NCI-H2196 treated with DMSO at 0.1 percent for 48 hours (cell line): ENCODE measurements at regions not wholly inside any gene's neighbourhood (a gene's known extent, or its start where the extent isn't known, plus 50 kb on each side); places are given as distances from the start of the nearest gene placed in this dataset.

Experiments used
- DNase-seq: peaks from one replicate; lab custom pipeline; 2025; ENCODE audit not compliant: unreplicated experiment; lab: John Stamatoyannopoulos, UW

GRCh38 chr2:220932041-220932440, 640.1 kb downstream of the EPHA4 start:
- DNase-seq = no peak

GRCh38 chr2:220935789-220936321, 636.2 kb downstream of the EPHA4 start:
- DNase-seq = no peak

GRCh38 chr2:220936641-220937197, 635.4 kb downstream of the EPHA4 start:
- DNase-seq = no peak

GRCh38 chr2:220937245-220937644, 634.9 kb downstream of the EPHA4 start:
- DNase-seq = no peak

- DNase-seq = no peak
These were observed 631.5 kb downstream of the EPHA4 start for GRCh38 chr2:220940646-220941045.

GRCh38 chr2:220941683-220942082, 630.4 kb downstream of the EPHA4 start:
- no peak for DNase-seq

GRCh38 chr2:220946552-220946951, 625.6 kb downstream of the EPHA4 start:
- no peak for DNase-seq

GRCh38 chr2:220948579-220948978, 623.5 kb downstream of the EPHA4 start:
- no peak for DNase-seq

GRCh38 chr2:220949466-220949865, 622.6 kb downstream of the EPHA4 start:
- no peak for DNase-seq

GRCh38 chr2:220955776-220956175, 616.3 kb downstream of the EPHA4 start:
- no peak for DNase-seq

- DNase-seq = no peak
These were observed 615.7 kb downstream of the EPHA4 start for GRCh38 chr2:220956429-220956828.

- peak; percentile 86 for DNase-seq
These were observed 612.7 kb downstream of the EPHA4 start for GRCh38 chr2:220959391-220959802.

- no peak for DNase-seq
These were observed 610.8 kb downstream of the EPHA4 start for GRCh38 chr2:220961143-220961860.

- no peak for DNase-seq
These were observed 609.5 kb downstream of the EPHA4 start for GRCh38 chr2:220962556-220962955.

- DNase-seq = no peak
These were observed 609.0 kb downstream of the EPHA4 start for GRCh38 chr2:220963076-220963475.

- no peak for DNase-seq
These were observed 608.2 kb downstream of the EPHA4 start for GRCh38 chr2:220963930-220964329.

GRCh38 chr2:220966636-220967035, 605.5 kb downstream of the EPHA4 start:
- no peak for DNase-seq

GRCh38 chr2:220969348-220969747, 602.8 kb downstream of the EPHA4 start:
- DNase-seq = peak; percentile 3

GRCh38 chr2:220980966-220981675, 591.0 kb downstream of the EPHA4 start:
- DNase-seq = no peak

GRCh38 chr2:220981926-220982325, 590.2 kb downstream of the EPHA4 start:
- DNase-seq = no peak

- DNase-seq = no peak
These were observed 586.5 kb downstream of the EPHA4 start for GRCh38 chr2:220985561-220985960.

GRCh38 chr2:220987839-220988238, 584.3 kb downstream of the EPHA4 start:
- no peak for DNase-seq
